ENCODE measurements at regions not wholly inside any gene's neighbourhood (a gene's known extent, or its start where the extent isn't known, plus 50 kb on each side); places are given as distances from the start of the nearest gene placed in this dataset.

DNA sequence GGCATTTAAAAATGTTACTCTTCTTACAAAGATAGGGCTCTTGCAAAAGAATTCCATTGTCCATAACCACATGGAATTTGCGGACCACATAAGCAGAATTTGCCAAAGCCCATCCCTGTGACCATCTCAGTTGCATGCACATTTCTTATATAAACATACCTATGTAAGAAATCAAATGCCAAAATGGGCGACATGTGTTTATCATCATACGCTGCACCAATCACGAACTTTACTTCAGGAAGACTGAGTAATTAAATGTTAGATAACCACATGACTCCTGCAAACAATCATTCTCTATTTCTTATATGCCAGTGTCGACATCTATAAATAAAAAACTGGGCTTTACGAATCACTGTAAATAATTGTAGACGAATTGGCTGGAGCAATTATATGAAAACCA is 186.1 kb upstream of the RBMS1 start:
- no peak for DNase-seq (ENCODE audit: low spot score)

DNA sequence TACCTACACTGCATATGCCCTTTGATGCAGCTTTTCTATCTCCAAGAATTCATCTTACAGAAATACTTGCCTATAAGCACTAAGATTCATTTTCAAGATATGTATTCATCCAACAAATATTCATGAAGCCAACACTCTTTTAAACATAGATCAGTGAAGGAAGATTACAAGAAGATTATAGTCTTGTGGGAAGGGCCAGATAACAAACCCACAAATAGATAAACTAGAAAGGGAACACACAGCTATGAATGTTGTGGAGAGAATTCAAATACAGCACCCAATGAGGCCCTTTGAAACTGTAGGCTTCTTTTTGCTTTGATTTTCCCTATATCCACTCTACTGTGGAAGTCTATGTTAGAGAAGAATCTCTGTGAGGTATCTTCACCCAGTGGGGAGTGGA is 186.7 kb upstream of the RBMS1 start:
- no peak for DNase-seq (ENCODE audit: low spot score)

DNA sequence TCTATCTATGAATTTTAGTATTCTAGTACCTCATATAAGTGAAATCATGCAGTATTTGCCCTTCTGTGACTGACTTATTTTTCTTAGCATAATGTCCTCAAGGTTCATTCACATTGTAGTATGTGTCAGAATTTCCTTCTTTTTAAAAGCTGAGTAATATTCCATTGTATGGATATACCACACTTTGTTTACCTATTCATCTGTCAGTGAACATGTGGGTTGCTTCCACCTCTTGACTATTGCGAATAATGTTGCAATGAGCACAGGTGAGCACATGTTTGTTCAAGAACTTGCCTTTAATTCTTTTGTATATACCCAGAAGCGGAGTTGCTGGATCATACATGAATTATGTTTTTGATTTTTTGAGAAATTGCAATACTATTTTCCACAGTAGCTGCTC is 187.4 kb upstream of the RBMS1 start:
- DNase-seq (ENCODE audit: low spot score) = no peak

DNA sequence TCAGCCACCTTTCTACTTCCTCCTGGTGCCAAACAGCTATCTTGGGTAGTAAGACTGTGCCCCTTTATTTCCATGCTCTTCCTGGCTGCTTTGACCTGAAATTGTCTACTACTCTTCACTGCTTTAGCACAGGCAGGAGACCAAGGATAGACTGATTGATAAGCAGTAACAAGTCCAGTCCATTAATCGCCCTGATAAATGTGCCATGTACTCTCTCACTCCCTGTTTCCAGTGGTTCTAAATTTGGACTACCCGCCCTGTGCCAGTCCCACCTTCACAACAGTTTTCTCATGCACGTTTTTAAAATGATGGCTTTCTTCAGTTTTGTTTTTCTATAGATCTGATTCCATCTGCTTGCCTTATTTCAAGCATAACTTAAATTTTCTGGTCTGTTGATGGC is 189.6 kb upstream of the RBMS1 start:
- DNase-seq (ENCODE audit: low spot score) = no peak

DNA sequence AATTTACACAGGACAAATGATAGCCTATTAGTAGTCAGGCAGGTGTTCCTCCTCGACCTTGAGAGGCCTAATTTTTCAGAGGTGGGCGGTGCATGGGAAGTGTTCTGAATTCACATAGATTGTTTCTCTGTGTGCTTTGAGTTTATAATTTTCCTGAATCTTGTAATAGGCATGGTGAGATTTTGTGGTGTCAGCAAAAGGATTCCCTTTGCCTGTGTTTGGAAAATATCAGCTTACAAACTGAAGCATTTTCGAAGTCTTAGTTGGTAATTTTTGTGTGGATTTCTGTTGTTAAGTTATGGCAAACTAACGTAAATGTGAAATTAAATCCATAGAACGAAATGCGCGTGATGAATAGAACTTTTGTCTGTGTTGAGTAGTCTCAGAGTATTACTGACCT is 194.0 kb upstream of the RBMS1 start:
- no peak for DNase-seq (ENCODE audit: low spot score)

DNA sequence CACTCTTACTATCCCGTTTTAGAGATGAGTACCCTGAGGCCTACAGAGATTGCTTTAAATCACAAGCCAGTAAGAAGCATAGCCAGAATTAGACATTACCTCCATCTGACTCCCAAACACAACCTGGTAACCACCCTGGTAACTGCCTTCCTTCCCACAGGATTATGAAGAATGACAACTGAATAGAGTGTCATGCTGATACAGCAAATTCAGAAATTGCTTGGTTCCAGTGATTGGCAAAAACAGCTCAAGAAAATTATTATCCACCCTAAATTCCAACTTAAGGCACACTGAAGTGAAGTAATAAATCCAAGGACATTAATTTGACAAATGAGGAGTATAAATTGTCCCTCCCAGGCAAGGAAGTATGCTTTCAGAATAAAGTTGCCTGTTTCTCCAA is 195.8 kb upstream of the RBMS1 start:
- DNase-seq (ENCODE audit: low spot score) = no peak

DNA sequence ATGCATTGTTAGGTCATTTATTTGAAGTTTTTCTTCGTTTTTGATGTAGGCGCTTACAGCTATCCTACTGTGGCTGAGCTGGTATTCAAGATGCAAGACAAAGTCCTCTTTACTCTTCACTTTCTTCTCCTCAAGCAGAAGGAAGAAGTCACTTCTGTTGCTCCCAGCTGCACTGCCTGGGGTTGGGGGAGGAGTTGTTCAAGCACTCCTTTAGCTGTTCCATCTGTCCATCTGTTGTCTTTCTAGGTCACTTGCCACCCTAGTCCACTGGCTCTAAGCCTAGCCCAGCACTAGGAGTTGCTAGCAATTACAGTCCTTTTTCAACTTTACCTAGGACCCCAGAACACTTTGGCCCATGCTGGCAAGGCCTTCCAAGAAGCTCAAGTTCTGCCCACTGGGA is 200.6 kb upstream of the RBMS1 start:
- no peak for DNase-seq (ENCODE audit: low spot score)

DNA sequence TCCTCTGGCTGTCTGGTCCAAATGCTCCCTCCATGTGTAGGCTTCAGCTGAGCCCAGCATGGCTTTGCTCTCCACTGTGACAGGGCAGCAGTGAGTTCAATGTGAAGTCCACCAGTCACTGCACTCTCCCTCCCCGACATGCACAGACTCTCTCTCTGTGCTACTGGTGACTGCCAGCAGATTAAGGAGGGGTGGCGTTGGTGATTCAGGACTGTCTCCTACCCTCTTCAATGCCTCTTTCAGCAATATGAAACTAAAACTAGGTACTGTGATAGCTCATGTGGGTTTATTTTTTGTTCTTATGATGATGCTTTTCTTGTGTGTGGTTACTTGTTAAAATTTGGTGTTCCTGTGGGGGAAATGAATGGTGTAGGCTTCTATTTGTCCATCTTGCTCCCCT is 201.0 kb upstream of the RBMS1 start:
- no peak for DNase-seq (ENCODE audit: low spot score)

DNA sequence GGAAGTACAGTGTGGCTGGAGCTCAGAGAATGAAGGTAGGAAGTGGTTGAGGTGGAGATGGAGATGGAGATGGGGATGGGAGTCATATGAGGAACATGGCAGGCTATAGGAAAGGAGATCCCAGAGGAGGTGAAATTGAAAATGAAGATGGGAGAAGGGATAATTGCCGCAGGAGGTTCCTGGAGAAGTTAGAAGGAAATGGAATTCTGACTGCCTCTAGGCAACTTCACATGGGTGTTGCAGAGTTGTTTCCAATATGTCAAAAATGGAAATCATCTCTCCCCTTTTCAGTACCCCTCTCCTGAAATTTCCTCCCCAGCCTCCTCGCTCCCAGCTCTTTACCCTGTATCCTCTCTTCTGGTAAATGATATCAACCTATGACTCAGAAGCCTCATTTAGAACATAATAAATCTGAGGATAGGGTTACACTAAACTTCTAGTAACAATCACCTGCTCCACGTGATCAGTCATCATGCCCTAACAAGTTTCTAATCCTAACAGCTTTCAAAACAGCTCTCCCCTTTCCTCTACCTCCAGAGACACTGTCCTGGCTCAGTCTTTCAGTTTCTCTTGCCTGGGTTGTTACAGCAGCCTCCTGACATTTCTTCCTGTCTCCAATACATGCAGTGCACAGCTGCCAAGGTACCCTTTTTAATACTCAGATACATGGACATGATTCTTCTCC is 201.9 kb upstream of the RBMS1 start:
- DNase-seq (ENCODE audit: low spot score) = no peak

DNA sequence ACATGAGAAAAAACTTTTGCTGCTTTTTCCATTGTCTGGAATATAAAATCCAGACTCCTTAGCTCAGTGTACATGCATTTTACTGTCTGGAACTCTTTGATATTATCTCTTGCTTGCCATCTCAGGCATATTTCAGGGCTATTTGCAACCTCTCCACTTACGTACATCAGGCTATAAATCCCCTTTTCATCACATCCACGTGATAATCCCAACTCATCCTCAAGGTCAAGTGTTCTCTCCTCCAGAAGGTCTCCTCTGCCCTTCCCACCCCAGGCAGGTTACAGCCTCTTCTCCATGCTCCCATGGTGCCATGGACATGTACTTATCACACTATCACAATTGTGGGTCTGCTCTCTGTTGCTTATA is 202.5 kb upstream of the RBMS1 start:
- DNase-seq (ENCODE audit: low spot score) = no peak

DNA sequence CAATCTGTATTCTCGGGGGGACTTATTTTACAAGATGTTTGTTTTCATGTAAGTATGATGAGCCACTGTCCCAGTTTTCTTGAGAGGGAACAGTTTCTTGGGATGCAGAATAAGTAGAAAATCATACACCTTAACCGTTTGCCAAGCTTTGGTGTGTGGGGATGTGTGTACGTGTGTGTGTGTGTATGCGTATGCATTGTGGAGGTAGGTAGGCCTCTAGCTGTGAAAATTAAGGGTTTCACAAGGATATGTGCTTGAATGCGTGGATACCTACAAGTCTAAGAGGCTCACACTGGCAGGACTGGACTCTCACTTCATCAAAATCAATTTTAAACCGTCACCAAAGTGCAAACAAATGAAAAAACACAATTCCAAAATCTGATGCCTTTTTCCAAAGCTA is 204.2 kb upstream of the RBMS1 start:
- DNase-seq (ENCODE audit: low spot score) = no peak

DNA sequence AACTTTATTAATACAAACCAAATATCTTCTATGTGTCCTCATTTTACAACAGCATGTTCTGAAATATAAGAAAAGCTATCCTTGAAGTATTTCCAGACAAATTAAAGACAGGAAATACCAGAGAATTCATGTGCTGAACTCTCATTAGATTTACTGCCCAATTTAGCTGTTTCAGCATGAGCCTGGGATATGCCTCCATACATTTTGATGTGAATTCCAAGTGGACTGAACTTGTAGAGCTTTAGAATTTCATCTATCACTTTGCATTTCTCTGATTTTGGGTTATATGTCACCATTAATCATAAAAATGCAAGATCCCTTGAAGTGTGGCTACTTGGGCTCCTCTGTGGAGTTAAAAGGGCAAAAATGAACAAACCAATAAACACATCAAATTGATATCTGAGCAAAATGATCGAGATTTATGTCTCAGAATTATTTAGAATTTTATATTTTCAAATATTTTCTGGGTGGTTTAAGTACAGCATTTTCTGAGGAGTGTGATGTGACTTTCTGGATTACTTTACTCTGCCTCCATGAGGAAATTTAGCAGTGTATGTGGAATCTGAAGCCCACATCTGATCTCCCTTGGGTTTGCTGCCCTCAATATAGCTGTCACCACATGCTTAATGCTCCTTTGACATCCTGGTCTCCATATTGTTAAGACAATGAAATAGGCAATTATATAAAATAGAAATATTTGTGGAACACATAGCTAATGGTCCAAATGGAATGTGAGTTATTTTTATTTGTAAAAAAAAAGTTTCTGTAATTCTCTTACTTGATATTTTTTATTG is 206.6 kb upstream of the RBMS1 start:
- DNase-seq (ENCODE audit: low spot score) = no peak

DNA sequence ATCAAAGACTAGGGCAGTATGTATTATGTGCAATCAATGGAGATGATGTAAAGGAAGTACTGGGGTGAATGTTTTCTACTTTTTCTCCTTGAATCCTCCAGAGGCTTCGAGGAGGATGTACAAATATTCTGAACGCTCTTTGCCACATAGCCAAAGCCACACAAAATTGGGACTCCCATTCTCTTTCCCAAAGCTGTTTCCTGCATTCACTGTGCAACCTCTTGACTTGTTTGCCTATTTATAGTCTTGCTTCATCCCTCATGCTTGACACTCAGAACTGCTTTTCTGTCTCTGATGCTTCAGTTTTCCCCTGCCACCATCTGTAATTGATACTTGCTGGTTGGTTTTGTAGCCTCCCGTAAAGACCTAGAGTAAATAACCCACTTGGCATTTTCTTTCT is 208.2 kb upstream of the RBMS1 start:
- DNase-seq (ENCODE audit: low spot score) = no peak

DNA sequence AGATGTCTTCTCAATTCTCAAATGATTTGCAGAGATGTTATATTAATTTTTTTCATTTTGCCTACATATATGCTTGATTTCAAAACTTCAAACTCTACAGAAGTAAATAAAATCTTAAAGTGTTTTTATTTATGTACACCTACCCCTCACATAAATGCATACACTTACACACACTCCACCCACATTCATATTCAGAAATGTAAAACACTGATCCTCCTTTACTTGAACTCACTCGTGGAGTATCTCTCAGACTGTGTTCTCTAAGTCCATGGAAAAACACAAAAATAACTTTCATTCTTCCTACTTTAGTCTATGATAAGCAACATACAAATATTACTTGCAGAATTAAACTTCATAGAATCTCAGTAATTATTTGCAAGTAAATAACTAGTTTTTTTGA is 209.1 kb upstream of the RBMS1 start:
- no peak for DNase-seq (ENCODE audit: low spot score)

DNA sequence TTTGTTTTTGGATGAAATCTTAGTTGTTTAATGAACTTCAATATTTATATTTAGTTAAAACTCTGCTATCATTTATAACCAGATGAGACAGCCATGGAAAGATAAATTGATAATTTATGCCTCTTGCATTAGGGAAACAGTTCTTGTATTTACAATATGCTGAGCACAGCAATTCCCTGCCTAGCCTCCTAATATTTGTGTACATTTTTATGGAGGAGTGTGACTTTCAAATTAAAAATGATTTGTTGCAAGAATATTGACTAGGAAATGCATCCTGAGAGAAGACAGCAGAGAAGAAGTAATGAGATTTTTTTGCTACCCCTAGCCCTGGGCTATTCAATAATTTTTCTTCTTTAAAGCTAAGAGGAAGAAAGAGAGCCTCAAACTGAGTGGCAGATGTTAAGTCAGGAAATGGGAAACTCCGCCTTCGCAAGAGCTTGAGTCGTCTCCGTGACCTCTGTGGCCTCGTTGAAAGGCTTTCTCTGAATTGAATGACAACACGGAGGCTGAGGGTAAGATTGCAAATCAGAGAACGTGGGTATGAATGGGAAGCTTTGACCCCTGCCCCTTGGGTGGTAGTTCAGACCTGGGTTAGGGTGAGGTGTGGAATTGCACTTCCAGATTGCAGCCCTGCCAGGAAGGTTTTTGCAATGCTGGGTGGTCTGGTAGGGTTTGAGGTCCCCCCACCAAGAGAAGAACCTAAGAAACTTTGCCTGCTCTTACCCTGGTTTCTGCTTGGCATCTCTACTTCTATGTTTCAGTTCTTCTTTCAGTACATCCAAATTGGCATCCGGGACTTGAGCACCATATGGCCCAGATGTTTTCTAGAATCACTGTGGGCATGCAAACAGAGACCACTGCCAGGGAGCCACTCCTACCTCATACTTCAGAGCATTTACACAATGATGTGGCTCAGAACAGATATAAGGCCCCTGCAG is 210.3 kb upstream of the RBMS1 start:
- no peak for DNase-seq (ENCODE audit: low spot score)

DNA sequence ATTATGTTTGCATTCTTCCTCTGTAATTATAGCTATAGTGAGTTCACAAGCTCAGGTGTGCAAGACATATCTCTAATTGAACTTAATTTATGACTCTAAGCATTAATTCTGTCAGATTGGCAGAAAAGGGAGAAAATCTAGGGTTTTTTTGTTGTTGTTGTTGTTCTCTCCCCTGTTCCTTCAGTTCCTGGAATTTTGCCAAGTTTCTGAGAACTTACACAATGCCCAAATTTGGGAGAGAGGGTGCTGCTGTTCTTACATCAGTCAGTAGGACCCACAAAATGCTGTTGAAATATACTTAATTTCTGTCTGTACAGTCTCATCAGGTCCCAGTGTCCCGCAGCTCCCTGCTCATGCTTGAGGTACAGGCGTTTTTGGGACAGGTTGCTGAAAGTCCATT is 221.8 kb upstream of the RBMS1 start:
- DNase-seq (ENCODE audit: low spot score) = no peak

DNA sequence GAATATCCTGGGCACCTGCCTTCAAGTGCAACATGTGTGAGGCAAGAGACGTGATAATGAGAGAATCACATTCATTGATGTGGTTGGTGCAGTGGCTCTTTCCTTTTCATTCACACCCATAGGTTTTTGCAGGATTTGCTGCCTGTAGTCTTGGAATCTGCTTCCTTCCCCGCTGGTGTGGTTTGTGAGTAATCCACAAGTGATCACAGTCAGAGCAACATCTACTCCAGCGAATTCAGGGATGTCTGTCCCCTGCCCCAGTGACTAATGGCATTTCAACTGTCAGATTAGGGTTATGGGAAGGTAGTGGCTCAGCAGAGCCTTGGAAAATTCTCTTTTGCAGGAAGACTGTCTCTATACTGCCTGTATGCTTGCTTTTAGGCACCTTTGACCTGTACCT is 225.5 kb upstream of the RBMS1 start:
- peak; percentile 33 for DNase-seq (ENCODE audit: low spot score)

DNA sequence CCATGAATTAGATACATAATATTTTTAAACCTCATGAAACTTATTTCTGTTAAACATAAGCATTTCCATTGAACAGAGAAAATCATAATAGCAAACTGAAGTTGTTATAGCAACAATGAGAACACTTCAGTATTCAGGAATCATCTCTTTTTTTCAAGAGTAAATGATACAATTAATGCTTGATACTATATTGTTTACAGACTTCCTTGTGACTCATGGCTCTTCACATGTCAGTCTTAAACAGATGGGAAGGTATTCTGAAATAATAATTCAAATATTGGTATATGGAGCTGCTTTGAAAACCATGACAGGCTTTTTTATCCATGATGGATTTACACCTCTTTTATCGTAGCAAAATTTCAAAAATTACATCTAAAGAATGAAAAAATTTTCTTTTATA is 226.5 kb upstream of the RBMS1 start:
- DNase-seq (ENCODE audit: low spot score) = peak; percentile 30

DNA sequence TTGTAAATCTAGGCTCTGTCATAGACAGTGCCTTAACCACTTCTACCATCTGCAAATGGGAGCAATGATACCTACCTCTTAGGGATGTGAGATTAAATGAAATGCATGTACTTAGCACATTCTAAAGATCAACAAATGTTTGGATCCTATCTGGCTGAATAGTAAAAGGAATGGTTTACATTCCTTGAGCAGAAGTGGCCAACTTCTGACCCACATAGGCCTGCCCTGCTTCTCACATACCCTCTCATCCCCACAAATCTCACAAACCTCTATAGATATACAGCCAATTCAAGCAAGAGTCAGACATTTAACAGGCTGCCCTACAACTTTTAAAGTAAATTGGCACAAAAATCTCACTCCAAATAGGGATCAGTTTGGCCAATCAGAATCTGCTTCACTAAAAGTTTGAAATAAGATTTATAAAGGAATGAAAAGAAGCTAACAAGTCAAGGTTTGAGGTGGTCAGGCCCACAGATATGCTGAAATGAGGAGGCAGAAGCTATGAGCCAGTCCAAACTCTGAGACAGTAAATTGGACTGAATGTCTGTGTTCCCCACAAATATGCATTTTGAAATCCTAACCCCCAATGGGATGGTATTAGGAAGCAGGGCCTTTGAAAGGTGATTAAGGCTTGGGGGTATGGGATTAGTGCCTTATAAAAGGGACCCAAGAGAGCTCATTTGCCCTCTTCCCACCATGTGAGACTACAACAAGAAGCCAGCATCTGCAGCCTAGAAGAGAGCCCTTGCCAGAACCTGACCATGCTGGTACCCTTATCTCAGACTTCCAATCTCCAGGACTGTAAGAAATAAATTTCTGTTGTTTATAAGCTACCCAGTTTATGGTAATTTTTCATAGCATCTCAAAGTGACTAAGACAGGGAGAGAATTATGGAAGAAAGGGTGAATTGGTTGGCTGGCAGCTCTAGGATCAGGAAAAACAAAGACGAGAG is 227.8 kb upstream of the RBMS1 start:
- DNase-seq (ENCODE audit: low spot score) = no peak

DNA sequence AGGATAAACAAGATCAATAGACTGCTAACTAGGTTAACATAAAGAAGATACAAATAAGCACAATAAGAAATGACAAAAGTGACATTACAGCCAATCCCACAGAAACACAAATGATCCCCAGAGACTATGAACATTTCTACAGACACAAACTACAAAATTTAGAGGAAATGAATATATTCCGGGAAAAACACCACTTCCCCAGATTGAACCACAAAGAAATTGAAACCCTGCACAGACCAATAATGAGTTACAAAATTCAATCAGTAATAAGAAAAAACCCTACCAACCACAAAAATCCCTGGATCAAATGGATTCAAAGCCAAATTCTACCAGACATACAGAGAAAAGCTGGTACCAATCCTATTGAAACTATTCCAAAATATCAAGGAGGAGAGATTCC is 232.4 kb upstream of the RBMS1 start:
- DNase-seq (ENCODE audit: low spot score) = no peak

DNA sequence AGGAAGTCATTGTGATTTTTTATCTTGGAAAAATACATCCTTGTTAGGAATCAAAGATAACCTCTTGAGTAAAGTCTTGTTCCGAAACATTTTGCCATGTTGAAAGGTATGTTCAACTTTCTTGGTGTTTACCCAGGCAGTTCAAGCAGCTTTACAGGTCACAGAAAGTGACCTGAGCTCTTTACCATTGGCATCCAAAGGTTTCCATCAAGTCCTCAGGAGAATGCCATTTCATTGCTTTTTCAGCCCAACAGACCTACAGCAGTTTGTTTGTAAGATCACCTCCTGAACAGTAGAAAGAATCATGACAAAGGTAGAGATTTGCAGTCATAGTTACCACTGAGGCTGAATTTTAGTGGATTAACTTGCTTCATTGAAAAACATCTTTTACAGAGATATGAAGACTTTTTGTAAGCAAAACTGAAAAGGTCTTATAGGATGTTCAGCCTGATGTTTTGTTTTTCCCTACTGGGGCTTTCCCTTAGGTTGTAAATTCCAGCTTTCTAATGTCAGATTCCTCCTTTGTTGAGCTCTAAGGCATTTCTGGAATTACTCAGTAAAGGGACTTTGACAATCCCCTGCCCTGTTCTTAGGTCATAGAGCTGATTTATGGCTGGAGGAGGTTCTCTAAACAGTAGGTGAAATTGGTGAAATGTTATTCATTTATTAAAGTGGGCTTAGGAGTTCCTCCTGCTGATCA is 236.8 kb upstream of the RBMS1 start:
- no peak for DNase-seq (ENCODE audit: low spot score)
